ENCODE measurements at regions not wholly inside any gene's neighbourhood (a gene's known extent, or its start where the extent isn't known, plus 50 kb on each side); places are given as distances from the start of the nearest gene placed in this dataset.

DNA sequence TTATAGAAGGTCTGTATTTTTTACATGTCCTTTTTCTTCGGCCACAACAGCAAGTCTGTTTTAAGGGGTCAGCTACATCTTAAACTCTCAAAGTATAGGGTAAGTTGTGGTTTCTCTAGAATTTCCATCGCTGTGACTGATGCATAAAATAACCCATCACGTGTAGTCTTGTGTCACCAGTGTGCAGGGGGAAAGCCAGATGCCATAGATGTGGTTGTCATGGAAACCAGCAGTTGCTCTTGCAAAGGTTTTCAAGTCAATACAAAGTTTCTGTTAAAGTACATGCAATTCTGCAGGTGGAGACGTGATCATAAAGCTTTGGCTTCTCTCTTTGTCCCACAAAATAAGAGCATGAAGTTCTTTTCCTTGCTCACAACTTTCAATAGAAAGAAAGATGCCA is 210.3 kb upstream of the ONECUT1 start:
- Mint-ChIP-seq H3K4me3 (no peak overlapping the region), H3K36me3 (ENCODE audit: low read depth) (no peaks in the 10 kb centered on the region), H3K27ac (no peak overlapping the region), H3K9me3 (peaks cover 67% of the 10 kb centered on the region), H3K4me1 (ENCODE audit: low read depth) (no peaks in the 10 kb centered on the region), H3K27me3 (ENCODE audit: insufficient read depth) (no peaks in the 10 kb centered on the region; the same call in 1 of the 2 replicates)
- TF ChIP-seq, protein P1, sequence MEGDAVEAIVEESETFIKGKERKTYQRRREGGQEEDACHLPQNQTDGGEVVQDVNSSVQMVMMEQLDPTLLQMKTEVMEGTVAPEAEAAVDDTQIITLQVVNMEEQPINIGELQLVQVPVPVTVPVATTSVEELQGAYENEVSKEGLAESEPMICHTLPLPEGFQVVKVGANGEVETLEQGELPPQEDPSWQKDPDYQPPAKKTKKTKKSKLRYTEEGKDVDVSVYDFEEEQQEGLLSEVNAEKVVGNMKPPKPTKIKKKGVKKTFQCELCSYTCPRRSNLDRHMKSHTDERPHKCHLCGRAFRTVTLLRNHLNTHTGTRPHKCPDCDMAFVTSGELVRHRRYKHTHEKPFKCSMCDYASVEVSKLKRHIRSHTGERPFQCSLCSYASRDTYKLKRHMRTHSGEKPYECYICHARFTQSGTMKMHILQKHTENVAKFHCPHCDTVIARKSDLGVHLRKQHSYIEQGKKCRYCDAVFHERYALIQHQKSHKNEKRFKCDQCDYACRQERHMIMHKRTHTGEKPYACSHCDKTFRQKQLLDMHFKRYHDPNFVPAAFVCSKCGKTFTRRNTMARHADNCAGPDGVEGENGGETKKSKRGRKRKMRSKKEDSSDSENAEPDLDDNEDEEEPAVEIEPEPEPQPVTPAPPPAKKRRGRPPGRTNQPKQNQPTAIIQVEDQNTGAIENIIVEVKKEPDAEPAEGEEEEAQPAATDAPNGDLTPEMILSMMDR (IDR thresholded peaks at IDR 0.05): no peak
- no peak for DNase-seq

DNA sequence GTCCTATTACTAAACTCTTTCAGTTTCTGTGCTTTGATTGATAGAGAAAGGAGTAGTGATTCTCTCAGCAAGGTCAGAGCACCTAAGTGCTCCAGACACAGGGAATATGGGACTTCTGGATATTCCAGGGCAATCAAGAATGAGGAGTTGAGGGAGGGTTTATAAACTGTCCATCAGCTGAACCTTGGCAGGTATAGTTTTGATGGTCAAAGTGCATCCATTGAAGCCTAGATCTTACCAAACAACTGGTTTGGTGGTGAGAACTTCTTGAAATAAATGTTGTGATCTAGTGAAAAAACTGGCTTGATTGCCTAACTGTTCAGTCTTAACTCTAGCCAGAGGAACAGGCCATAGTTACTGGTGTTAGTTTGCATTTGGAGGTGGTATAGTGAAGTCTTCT is 207.0 kb upstream of the ONECUT1 start:
- no peaks in the 10 kb centered on the region for H3K4me1 Mint-ChIP-seq (ENCODE audit: low read depth)
- DNase-seq: no peak
- H3K36me3 Mint-ChIP-seq (ENCODE audit: low read depth): no peaks in the 10 kb centered on the region
- no peak overlapping the region for H3K27ac Mint-ChIP-seq
- H3K27me3 Mint-ChIP-seq (ENCODE audit: insufficient read depth): no peaks in the 10 kb centered on the region; the same call in 1 of the 2 replicates
- TF ChIP-seq, protein P1 (IDR thresholded peaks at IDR 0.05): no peak
- no peak overlapping the region for H3K4me3 Mint-ChIP-seq
- H3K9me3 Mint-ChIP-seq: peaks cover 70% of the 10 kb centered on the region

DNA sequence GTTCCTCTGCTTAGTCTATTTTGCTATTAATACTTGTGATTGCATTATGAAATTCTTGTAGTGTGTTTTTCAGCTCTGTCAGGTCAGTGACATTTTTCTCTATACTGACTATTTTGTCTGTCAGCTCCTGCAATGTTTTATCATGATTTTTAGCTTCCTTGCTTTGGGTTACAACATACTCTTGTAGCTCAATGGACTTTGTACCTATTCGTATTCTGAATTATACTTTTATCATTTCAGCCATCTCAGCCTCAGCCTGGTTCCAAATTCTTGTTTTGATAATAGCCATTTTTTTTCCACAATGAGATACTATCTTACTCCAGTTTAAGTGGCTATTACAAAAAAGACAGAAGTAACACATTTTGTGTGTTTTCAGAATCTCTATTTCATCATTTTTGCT is 204.2 kb upstream of the ONECUT1 start:
- H3K27me3 Mint-ChIP-seq (ENCODE audit: insufficient read depth): no peaks in the 10 kb centered on the region; the same call in 1 of the 2 replicates
- H3K36me3 Mint-ChIP-seq (ENCODE audit: low read depth): no peaks in the 10 kb centered on the region
- H3K27ac Mint-ChIP-seq: no peak overlapping the region
- TF ChIP-seq, protein P1 (IDR thresholded peaks at IDR 0.05): no peak
- H3K4me1 Mint-ChIP-seq (ENCODE audit: low read depth): no peaks in the 10 kb centered on the region
- H3K9me3 Mint-ChIP-seq: peaks cover 81% of the 10 kb centered on the region
- no peak overlapping the region for H3K4me3 Mint-ChIP-seq
- DNase-seq: no peak

DNA sequence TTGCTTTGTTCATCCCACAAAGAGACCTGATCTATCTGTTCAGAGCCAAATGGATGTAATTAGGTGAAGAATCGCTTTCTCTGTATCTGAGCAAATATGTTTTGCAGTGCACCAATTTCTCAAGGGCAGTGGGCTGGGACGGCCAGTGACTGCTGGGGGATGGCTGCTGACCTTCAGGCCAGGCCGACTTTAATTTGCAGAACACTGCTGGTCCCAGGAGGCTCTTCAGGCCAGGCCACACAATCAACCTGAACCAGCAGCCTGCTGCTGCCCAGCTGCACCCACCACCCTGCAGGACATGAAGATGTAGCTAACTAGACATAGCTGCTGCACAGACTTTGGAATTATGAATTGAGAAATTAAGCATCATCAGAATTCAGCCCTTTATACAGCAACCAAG is 194.4 kb upstream of the ONECUT1 start:
- Mint-ChIP-seq H3K27me3 (ENCODE audit: insufficient read depth) (no peaks in the 10 kb centered on the region), H3K27ac (no peak overlapping the region), H3K4me1 (ENCODE audit: low read depth) (no peaks in the 10 kb centered on the region), H3K9me3 (peaks cover 27% of the 10 kb centered on the region), H3K36me3 (ENCODE audit: low read depth) (no peaks in the 10 kb centered on the region), H3K4me3 (no peak overlapping the region)
- TF ChIP-seq, protein P1 (IDR thresholded peaks at IDR 0.05): no peak
- DNase-seq: no peak

DNA sequence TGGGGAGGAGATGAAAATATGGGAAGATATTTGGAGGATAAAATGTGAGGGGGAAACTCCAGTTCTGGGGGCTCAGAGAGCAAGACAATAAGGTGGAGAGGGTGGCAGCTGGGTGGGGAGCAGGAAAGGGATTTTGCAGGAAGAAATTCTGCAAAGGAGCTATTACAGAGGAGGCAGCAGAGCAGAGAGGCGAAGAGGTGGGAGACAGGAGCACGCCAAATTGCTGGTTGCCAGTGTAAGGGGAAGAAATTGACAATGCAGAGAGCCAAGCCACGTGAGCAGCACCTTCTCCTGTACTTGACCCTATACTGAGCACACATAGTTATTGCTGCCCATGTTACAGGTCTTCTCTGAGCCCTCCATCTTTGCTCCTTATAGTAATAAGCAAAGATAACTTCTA is 190.3 kb upstream of the ONECUT1 start:
- Mint-ChIP-seq H3K9me3 (peaks cover 48% of the 10 kb centered on the region), H3K4me1 (ENCODE audit: low read depth) (no peaks in the 10 kb centered on the region), H3K36me3 (ENCODE audit: low read depth) (no peaks in the 10 kb centered on the region), H3K27me3 (ENCODE audit: insufficient read depth) (peaks cover 2% of the 10 kb centered on the region; the same call in 1 of the 2 replicates), H3K4me3 (no peak overlapping the region), H3K27ac (no peak overlapping the region)
- TF ChIP-seq, protein P1 (IDR thresholded peaks at IDR 0.05): no peak
- DNase-seq: no peak

DNA sequence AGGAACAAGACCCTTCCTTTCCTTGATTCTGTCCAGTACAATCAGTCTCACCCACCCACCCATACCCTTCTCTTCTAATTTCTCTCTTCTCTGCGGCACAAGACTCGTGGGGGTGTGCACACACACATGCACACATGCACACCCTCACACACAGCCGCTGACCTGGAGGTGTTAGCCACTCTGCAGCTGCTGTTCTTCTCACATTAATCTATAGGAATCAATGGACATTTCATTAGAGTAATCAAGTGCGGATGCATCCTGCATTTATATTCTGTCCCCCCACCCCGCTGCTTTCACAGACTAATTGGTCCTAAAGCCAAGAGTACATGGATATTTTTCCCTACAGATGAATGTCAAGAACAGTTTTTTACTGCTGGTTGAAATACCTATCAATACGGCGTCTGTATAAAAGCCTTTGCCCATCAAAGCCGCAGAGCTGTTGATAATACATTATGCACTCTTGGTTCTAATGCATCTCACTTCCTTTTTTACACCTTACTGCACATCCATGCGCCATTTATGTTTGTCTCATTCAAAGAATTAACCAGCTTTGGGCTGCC is 186.5 kb upstream of the ONECUT1 start:
- Mint-ChIP-seq H3K4me3 (no peak overlapping the region), H3K27me3 (ENCODE audit: insufficient read depth) (peaks cover 2% of the 10 kb centered on the region), H3K36me3 (ENCODE audit: low read depth) (no peaks in the 10 kb centered on the region), H3K27ac (no peak overlapping the region), H3K9me3 (peaks cover 49% of the 10 kb centered on the region), H3K4me1 (ENCODE audit: low read depth) (no peaks in the 10 kb centered on the region)
- TF ChIP-seq, protein P1 (IDR thresholded peaks at IDR 0.05): no peak
- DNase-seq: no peak
